ENCODE measurements at regions not wholly inside any gene's neighbourhood (a gene's known extent, or its start where the extent isn't known, plus 50 kb on each side); places are given as distances from the start of the nearest gene placed in this dataset.

DNA sequence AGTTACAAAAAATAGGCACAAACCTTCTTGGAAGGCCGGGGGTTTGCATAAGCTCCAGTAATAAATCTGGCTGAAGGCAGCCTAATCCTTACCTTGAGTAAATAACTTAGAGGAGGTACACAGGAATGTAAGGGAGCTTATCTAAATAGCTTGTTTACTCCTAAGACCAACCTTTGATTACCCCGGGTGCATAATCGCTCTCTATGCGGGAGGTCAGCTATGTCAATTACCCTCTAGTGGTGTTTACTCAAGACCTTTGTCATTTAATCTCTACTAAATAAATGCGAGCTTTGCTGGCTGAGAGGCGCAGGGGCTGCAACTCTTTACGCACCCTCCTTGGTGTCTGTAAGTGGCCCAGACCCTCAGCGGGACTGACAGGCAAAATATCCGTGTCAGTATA lies 50.2 kb upstream of the MAP9 start:
- ATAC-seq (no peak), DNase-seq (no peak)
- peaks cover 5% of the 10 kb centered on the region for H3K9me3 Mint-ChIP-seq
- ChIA-PET CTCF (interaction anchor here (0.9 kb wide), 1 partner anchor 11 kb away, joined by 3 read pairs; no protein-coding TSS in a partner anchor), POLR2A (no interaction called here)
- H3K4me1 Mint-ChIP-seq (ENCODE audit: low read depth): no peaks in the 10 kb centered on the region
- H3K4me3 Mint-ChIP-seq: no peak overlapping the region
- peaks cover 3% of the 10 kb centered on the region for H3K27me3 Mint-ChIP-seq
- TF ChIP-seq, protein P1, sequence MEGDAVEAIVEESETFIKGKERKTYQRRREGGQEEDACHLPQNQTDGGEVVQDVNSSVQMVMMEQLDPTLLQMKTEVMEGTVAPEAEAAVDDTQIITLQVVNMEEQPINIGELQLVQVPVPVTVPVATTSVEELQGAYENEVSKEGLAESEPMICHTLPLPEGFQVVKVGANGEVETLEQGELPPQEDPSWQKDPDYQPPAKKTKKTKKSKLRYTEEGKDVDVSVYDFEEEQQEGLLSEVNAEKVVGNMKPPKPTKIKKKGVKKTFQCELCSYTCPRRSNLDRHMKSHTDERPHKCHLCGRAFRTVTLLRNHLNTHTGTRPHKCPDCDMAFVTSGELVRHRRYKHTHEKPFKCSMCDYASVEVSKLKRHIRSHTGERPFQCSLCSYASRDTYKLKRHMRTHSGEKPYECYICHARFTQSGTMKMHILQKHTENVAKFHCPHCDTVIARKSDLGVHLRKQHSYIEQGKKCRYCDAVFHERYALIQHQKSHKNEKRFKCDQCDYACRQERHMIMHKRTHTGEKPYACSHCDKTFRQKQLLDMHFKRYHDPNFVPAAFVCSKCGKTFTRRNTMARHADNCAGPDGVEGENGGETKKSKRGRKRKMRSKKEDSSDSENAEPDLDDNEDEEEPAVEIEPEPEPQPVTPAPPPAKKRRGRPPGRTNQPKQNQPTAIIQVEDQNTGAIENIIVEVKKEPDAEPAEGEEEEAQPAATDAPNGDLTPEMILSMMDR (IDR thresholded peaks at IDR 0.05): no peak
- H3K36me3 Mint-ChIP-seq (ENCODE audit: low read depth): no peaks in the 10 kb centered on the region
- H3K27ac Mint-ChIP-seq: no peak overlapping the region
- intact Hi-C loops (cut with micrococcal nuclease): no loop called here
